ENCODE measurements at regions not wholly inside any gene's neighbourhood (a gene's known extent, or its start where the extent isn't known, plus 50 kb on each side); places are given as distances from the start of the nearest gene placed in this dataset.

DNA sequence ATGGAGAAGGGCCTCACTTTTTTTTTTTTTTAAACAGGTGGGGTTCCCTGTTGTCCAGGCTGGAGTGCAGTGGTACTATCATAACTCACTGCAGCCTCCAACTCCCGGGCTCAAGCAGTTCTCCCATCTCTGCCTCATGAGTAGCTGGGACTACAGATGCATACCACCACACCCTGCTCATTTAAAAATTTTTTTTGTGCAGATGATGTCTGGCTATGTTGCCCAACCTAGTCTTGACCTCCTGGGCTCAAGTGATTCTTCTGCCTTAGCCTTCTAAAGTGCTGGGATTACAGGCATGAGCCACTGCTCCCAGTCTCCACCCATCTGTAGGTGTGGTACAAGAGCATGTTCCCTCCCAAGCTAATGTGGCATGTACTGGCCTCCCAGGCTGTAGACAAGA is 380.6 kb upstream of the AMELY start:
- TF ChIP-seq EZH2 (IDR thresholded peaks at IDR 0.05; ENCODE audit: insufficient read depth, poor library complexity, severe bottlenecking): no peak
- TF ChIP-seq EZH2phosphoT487 (IDR thresholded peaks at IDR 0.05; ENCODE audit: insufficient read depth, low read depth): no peak
